ENCODE measurements at regions not wholly inside any gene's neighbourhood (a gene's known extent, or its start where the extent isn't known, plus 50 kb on each side); places are given as distances from the start of the nearest gene placed in this dataset.

DNA sequence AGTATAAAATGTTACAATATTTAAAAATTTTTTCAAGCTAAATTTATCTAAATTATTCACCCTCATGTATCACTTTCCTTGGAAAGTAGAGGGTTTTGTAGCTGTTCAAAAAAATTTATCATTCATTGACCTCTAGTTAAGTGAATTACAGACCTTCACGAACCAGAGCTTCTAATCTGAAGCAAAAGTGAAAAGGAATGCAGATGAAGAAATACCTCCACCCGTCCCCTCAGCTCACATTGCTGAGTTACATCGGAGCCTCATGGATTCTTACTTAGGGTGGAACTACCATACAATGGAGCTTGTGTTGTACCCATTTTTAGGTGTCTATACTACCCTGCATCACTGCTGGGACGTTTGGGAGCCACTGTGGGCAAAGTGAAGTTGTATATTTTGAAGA lies 146.2 kb upstream of the NEDD9 start:
- CTCF ChIA-PET = no interaction called here
- BruUV-seq (replicated peaks) = no TSS peak

More for the DNA sequence above, 146.2 kb upstream of the NEDD9 start:
- Histone ChIP-seq H2BK15ac (ENCODE audit: low read depth, low read length) (no peak overlapping the region), H2AFZ (replicated peaks; ENCODE audit: low read length, poor library complexity) (no peak overlapping the region), H3K36me3 (ENCODE audit: control insufficient read depth, insufficient read depth, low read length) (no peaks in the 10 kb centered on the region), H2AK5ac (ENCODE audit: low read depth, low read length) (no peak overlapping the region), H4K8ac (ENCODE audit: low read depth in 2 of 2, low read length in 2 of 2) (no peak overlapping the region), H2BK120ac (ENCODE audit: low read depth, low read length) (no peak overlapping the region), H3K9me3 (ENCODE audit: control insufficient read depth, insufficient read depth, low read length) (no peaks in the 10 kb centered on the region), H3K23ac (ENCODE audit: low read depth, low read length) (no peak overlapping the region), H3K18ac (ENCODE audit: low read depth, low read length) (no peak overlapping the region), H2BK20ac (ENCODE audit: low read depth, low read length) (no peak overlapping the region), H3K79me1 (ENCODE audit: low read depth in 1 of 2, low read length in 2 of 2) (no peaks in the 10 kb centered on the region), H3K9ac (ENCODE audit: low read depth, low read length) (no peak overlapping the region), H4K91ac (ENCODE audit: insufficient read depth, low read depth, low read length) (no peak overlapping the region), H4K20me1 (ENCODE audit: insufficient read depth, low read length) (no peaks in the 10 kb centered on the region), H4K5ac (ENCODE audit: low read depth, low read length) (no peak overlapping the region), H2BK5ac (ENCODE audit: low read depth, low read length, poor library complexity, severe bottlenecking) (no peak overlapping the region), H3K4ac (ENCODE audit: low read depth, low read length) (no peak overlapping the region), H3K56ac (ENCODE audit: extremely low read depth, insufficient read depth, low read length) (no peak overlapping the region), H3K14ac (replicated peaks; ENCODE audit: low read depth, low read length) (no peak overlapping the region), H3K4me3 (ENCODE audit: insufficient read depth, low read depth, low read length) (no peak overlapping the region), H3K4me2 (ENCODE audit: low read depth, low read length) (no peak overlapping the region), H3K4me1 (ENCODE audit: control insufficient read depth, insufficient read depth, low read length) (no peaks in the 10 kb centered on the region; the same call in 1 of the 2 replicates), H3K9me1 (ENCODE audit: insufficient read depth, low read length) (no peaks in the 10 kb centered on the region), H3K27ac (ENCODE audit: insufficient read depth, low read length) (no peak overlapping the region), H3K27me3 (ENCODE audit: control insufficient read depth, insufficient read depth, low read length) (peaks cover 2% of the 10 kb centered on the region; the same call in 1 of the 2 replicates), H2AK9ac (replicated peaks; ENCODE audit: low read depth, low read length, poor library complexity) (peak overlapping the region; percentile 71)
- POLR2A ChIA-PET (ENCODE audit: unreplicated experiment) = interaction anchor here (0.9 kb wide), 1 partner anchor 146 kb away, joined by 4 read pairs; the partner anchor contains the start of gene NEDD9
- intact Hi-C loops (cut with micrococcal nuclease) (no loop called here), dilution Hi-C loops (cut with HindIII; ENCODE audit: low sequenced_read_pairs, unreplicated experiment) (no loop called here), in situ Hi-C loops (cut with MboI; ENCODE audit: low sequenced_read_pairs) (no loop called here)
- DNase-seq (no peak), ATAC-seq (ENCODE audit: low read depth) (no peak)
- 100% methylated on average over 1 of the region's 4 CpGs; no CpG with 5 or more reads in 1 of the 2 experiments for WGBS, 2 experiments (ENCODE audit: extremely low coverage in 2 of 2, insufficient read length in 1 of 2)
- TF ChIP-seq BHLHE40 (IDR thresholded peaks at IDR 0.05; ENCODE audit: low read depth, low read length) (no peak), RAD21 (IDR thresholded peaks at IDR 0.05; ENCODE audit: low read length) (no peak), SMC3 (IDR thresholded peaks at IDR 0.05; ENCODE audit: low read depth, low read length) (no peak)
- TF ChIP-seq, protein P1, sequence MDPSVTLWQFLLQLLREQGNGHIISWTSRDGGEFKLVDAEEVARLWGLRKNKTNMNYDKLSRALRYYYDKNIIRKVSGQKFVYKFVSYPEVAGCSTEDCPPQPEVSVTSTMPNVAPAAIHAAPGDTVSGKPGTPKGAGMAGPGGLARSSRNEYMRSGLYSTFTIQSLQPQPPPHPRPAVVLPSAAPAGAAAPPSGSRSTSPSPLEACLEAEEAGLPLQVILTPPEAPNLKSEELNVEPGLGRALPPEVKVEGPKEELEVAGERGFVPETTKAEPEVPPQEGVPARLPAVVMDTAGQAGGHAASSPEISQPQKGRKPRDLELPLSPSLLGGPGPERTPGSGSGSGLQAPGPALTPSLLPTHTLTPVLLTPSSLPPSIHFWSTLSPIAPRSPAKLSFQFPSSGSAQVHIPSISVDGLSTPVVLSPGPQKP (IDR thresholded peaks at IDR 0.05; ENCODE audit: borderline replicate concordance, low read depth, low read length) = no peak
- TF ChIP-seq, protein P2, sequence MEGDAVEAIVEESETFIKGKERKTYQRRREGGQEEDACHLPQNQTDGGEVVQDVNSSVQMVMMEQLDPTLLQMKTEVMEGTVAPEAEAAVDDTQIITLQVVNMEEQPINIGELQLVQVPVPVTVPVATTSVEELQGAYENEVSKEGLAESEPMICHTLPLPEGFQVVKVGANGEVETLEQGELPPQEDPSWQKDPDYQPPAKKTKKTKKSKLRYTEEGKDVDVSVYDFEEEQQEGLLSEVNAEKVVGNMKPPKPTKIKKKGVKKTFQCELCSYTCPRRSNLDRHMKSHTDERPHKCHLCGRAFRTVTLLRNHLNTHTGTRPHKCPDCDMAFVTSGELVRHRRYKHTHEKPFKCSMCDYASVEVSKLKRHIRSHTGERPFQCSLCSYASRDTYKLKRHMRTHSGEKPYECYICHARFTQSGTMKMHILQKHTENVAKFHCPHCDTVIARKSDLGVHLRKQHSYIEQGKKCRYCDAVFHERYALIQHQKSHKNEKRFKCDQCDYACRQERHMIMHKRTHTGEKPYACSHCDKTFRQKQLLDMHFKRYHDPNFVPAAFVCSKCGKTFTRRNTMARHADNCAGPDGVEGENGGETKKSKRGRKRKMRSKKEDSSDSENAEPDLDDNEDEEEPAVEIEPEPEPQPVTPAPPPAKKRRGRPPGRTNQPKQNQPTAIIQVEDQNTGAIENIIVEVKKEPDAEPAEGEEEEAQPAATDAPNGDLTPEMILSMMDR (conservative IDR thresholded peaks at IDR 0.05; ENCODE audit: low read depth, low read length) = no peak
